Mucosa of stomach (tissue), 1 donor: ENCODE measurements at regions not wholly inside any gene's neighbourhood (a gene's known extent, or its start where the extent isn't known, plus 50 kb on each side); places are given as distances from the start of the nearest gene placed in this dataset.
"Not testable (repeated sequence)": the region's sequence is repeated elsewhere in the genome, so short reads cannot be mapped to it uniquely, and the experiment has no call there.

Experiments used
- H3K27me3 ChIP-seq: one replicate; pipeline ENCODE4 v1.7.0; 2013; ENCODE audit warnings: mild to moderate bottlenecking, low read length; ENCODE audit not compliant: control insufficient read depth, insufficient read depth
- H3K36me3 ChIP-seq: one replicate; pipeline ENCODE4 v1.7.0; 2013; ENCODE audit warnings: low read length; ENCODE audit not compliant: control insufficient read depth, insufficient read depth
- H3K4me1 ChIP-seq: one replicate; pipeline ENCODE4 v1.7.0; 2013; ENCODE audit warnings: mild to moderate bottlenecking, low read length; ENCODE audit not compliant: control insufficient read depth, insufficient read depth
- H3K4me3 ChIP-seq: one replicate; pipeline ENCODE4 v1.7.0; 2013; ENCODE audit warnings: low read length
- H3K9ac ChIP-seq: one replicate; pipeline ENCODE4 v1.7.0; 2013; ENCODE audit warnings: mild to moderate bottlenecking, low read length, moderate library complexity
- H3K9me3 ChIP-seq: one replicate; pipeline ENCODE4 v1.7.0; 2013; ENCODE audit warnings: mild to moderate bottlenecking, low read length, moderate library complexity; ENCODE audit not compliant: control insufficient read depth
- donor health status: Pancreatic carcinoma.

DNA sequence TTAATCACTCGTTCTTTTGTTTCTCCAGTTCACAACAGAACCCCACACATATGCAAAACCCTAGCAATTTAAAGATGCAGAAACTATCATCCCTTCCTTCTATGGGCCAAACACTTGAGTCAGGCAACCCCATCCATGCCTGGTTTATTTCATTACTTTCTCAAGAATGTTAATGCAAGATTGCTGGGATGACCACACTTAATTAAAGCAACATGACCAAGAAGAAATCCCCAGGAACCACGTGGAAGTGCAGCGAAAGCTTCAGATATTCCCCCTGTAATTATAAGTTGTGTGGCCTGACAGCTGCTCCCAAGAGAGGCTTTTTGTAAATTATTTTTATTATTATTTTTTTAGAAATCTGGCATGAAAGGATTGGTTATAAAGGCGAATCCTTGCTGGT is 246.2 kb upstream of the ID2 start:
- H3K9ac ChIP-seq, result no peak overlapping the region
- H3K27me3 ChIP-seq, result no peaks in the 10 kb centered on the region
- no peaks in the 10 kb centered on the region for H3K36me3 ChIP-seq
- no peak overlapping the region for H3K4me3 ChIP-seq
- peaks cover 4% of the 10 kb centered on the region for H3K4me1 ChIP-seq
- no peaks in the 10 kb centered on the region for H3K9me3 ChIP-seq

DNA sequence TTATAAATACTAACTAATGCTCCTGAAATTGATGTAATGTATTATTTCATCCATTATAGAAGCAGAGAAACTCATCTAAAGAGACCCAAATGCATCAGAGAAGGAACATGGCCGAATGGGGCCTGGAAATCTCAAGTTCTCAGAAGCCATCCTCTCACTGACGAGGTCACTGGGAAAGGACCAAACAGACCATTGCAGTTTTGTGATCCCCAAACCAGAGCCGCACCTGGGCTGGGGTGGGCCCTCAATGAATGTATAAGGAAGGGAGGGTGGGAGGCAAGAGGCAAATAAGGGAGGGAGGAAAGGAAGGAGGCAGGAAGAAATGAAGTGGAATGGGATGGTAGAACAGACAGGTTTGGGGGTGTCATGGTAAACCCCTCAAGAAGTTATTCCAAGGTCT is 245.3 kb upstream of the ID2 start:
- Histone ChIP-seq H3K4me1 (peaks cover 4% of the 10 kb centered on the region), H3K27me3 (no peaks in the 10 kb centered on the region), H3K9ac (no peak overlapping the region)

DNA sequence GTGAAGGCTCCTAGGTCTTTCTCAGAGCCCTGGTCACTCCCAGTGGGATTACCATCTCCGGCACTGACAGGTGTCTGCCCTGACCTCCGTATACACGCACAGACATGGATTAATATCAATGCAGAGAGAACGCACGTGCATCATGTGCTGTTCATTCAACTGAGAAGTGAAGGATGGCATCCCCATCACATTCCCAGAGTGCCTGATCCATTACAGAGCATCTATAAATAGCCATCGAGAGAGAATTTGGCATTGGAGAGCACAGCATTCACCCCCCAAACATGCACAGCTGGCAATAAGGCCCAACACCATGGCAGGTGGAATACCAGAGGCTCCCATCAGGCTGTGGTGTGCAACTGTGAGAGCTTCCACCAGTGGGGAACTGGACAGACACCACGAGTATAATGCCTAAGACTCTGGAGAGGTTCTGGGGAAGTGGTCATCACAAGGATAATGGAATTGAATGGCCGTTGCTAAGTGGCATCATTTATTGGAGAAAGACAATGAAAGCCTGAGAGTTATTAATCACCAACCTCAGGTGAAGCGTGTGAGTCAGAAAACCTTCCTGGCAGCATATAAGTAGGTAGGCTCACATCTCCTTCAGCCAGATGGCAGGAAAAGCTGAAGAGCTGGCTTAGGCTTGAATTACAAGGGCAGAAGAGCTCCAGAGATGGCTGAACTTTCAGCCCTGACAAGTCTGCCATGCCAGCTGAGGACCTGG is 244.5 kb upstream of the ID2 start:
- peaks cover 4% of the 10 kb centered on the region for H3K4me1 ChIP-seq
- no peaks in the 10 kb centered on the region for H3K9me3 ChIP-seq
- H3K4me3 ChIP-seq, result no peak overlapping the region
- H3K36me3 ChIP-seq, result no peaks in the 10 kb centered on the region
- no peaks in the 10 kb centered on the region for H3K27me3 ChIP-seq
- no peak overlapping the region for H3K9ac ChIP-seq

More for the DNA sequence above, 245.3 kb upstream of the ID2 start:
- Histone ChIP-seq H3K9me3 (no peaks in the 10 kb centered on the region), H3K4me3 (no peak overlapping the region), H3K36me3 (no peaks in the 10 kb centered on the region)

DNA sequence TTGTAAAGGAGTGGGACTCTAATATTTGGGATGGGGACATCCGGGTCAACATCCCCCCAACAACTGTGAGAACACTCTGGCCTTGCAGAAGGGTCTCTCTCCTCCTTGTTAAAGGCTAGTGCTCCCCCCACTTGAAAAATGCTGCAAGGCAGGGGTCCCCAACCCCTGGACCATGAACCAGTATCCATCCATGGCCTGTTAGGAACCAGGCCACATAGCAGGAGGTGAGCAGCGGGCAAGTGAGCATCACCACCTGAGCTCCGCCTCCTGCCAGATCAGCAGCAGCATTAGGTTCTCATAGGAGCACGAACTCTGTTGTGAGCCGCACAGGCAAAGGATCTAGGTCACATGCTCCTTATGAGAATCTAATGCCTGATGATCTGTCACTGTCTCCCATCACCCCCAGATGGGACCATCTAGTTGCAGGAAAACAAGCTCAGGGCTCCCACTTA is 243.9 kb upstream of the ID2 start:
- no peak overlapping the region for H3K9ac ChIP-seq
- peaks cover 4% of the 10 kb centered on the region for H3K4me1 ChIP-seq
- no peaks in the 10 kb centered on the region for H3K27me3 ChIP-seq
- H3K9me3 ChIP-seq, result no peaks in the 10 kb centered on the region
- no peak overlapping the region for H3K4me3 ChIP-seq
- no peaks in the 10 kb centered on the region for H3K36me3 ChIP-seq

DNA sequence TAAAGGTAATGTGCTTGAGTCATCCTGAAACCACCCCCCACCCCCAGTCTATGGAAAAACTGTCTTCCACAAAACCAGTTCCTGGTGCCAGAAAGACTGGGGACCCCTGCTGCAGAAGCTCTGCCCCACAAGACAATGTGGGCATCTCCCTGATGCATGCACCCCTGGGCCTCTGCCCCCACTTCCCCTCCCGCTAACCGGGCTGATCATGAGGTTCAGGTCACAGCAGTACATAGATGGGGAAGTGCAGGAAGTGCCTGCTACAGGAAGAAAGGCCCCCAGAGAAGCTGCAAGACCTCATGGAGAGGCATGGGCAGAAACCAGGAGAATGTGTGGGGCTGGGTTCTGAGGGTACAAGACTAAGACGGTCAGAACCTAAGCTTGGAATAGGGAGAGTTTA is 243.4 kb upstream of the ID2 start:
- H3K9me3 ChIP-seq, result no peaks in the 10 kb centered on the region
- H3K4me3 ChIP-seq, result no peak overlapping the region
- H3K9ac ChIP-seq, result no peak overlapping the region
- no peaks in the 10 kb centered on the region for H3K36me3 ChIP-seq
- peaks cover 4% of the 10 kb centered on the region for H3K4me1 ChIP-seq
- H3K27me3 ChIP-seq, result no peaks in the 10 kb centered on the region

DNA sequence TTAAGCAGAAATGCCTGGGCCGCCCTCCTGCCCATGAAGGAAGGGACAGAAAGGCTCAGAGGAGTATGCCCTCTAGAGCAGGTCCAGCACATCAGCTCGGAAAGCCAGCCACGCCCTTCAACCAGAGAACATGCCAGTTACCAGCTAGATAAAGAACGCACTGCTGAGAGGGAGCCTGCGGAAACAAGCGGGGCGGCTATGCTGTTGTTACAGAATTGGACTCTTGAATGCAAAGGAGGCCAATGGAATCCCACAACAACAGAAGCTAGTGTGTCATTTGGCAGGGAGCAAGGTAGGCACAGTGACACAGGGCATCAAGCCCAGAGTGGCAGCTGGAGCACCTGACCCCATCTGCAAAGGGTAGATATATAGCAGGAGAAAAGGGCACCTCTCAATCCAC is 242.9 kb upstream of the ID2 start:
- H3K27me3 ChIP-seq, result no peaks in the 10 kb centered on the region
- no peak overlapping the region for H3K9ac ChIP-seq
- H3K4me1 ChIP-seq, result peaks cover 4% of the 10 kb centered on the region
- no peaks in the 10 kb centered on the region for H3K36me3 ChIP-seq
- no peak overlapping the region for H3K4me3 ChIP-seq
- H3K9me3 ChIP-seq, result no peaks in the 10 kb centered on the region

DNA sequence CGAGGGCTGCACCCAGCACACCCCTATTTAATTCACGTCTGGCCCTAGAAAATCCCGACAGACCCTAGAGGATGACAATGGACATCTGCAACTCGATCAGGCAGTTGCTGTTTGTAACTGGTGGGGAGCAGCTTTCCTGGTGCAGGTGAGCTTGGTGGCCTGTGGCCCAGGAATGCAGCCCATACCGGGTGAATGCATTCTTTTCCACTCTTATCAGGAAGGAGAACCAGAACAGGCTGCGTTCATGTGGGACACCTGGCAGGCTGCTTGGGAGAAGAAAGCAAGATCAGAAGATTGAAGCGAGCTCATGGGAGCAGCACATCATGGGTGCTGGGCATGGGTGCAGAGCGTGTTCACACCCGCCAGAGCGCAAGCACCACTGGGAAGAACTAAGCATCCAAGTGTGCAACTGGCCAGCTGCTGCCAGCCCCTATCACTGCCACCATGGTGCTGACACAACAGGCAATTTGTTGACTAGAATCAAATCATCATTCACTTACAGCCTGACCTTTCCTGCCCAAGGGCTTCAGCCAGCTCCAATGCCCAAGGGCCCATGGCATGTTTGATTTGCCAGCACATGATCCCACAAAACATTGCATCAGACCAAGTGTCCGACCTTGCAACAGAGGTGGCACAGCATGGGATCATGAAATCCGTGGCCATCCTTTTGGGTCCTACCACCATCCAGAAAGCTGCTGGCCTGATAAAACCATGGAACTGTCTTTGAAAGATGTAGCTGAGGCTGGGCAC is 241.7 kb upstream of the ID2 start:
- no peak overlapping the region for H3K4me3 ChIP-seq
- H3K36me3 ChIP-seq, result no peaks in the 10 kb centered on the region
- peaks cover 4% of the 10 kb centered on the region for H3K4me1 ChIP-seq
- no peaks in the 10 kb centered on the region for H3K9me3 ChIP-seq
- no peak overlapping the region for H3K9ac ChIP-seq
- no peaks in the 10 kb centered on the region for H3K27me3 ChIP-seq

DNA sequence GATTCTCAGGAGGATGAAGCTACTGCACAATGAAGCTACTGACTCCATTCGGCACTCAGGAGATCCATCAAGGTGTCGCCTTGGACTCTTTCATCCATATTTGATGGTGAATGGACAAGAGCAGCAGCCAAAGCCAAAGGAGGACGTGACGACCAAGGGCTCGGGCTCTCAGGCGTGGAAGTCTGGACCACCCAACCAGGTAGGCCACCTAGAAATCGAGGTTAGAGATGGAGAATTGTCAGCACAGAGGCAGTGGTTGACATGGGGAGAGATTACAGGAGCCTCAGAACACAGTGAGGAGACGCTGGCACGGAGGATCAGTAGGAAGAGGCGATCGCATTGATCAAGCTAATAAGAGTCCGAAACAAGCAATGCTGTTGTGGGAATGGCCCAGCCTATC is 240.5 kb upstream of the ID2 start:
- Histone ChIP-seq H3K4me3 (no peak overlapping the region), H3K36me3 (no peaks in the 10 kb centered on the region), H3K27me3 (no peaks in the 10 kb centered on the region), H3K9me3 (no peaks in the 10 kb centered on the region), H3K9ac (no peak overlapping the region), H3K4me1 (peaks cover 4% of the 10 kb centered on the region)

DNA sequence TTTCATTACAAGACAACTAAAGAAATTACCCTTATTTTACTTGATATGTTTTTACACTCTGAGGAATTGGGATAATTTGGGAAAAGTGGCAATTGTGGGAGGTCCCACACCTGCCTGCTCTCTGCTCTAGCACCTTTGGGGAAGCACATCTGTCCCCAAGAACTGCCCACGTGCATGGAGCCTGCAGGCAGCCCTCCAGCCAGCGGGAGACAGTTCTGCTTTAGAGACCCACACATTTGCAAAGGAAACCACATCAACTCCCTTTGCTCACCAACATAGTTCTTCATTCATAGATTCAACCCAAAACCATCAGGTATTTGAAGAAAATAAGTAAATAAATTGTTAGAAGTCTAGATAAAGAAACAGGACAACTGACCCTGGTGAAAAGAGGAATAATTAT is 239.9 kb upstream of the ID2 start:
- H3K36me3 ChIP-seq, result no peaks in the 10 kb centered on the region
- no peaks in the 10 kb centered on the region for H3K9me3 ChIP-seq
- H3K9ac ChIP-seq, result no peak overlapping the region
- H3K27me3 ChIP-seq, result no peaks in the 10 kb centered on the region
- peaks cover 4% of the 10 kb centered on the region for H3K4me1 ChIP-seq
- no peak overlapping the region for H3K4me3 ChIP-seq

DNA sequence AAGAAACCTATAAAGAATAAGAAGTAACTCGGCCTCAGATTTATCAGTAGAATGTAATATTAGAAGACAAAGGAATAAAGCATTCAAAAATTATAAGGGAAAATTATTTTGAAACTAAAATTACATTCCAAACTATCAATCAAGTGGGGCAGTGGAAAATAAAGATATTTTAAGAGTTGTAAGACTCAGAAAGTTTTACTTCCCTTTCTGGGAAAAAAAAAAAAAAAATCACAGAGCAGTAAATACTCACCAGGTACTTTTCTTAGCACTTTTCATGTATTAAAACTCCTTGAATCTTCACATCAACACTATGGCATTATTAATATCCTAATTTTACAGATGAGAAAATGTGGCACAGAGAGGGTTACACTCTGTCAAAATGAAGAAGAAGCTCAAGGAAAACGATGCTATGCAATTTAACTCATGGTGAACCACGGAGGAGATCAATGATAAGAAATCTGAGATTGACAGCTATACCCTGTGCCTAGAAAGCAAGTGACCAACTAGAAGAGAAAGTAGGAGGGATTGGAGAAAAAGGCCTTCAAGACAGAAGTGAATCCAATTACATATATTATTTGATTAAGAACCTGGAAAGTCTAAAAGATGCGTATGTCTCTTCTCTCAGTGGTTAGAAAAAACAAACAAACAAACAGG is 238.9 kb upstream of the ID2 start:
- Histone ChIP-seq H3K9ac (no peak overlapping the region), H3K4me1 (peaks cover 4% of the 10 kb centered on the region), H3K36me3 (no peaks in the 10 kb centered on the region), H3K9me3 (no peaks in the 10 kb centered on the region), H3K27me3 (no peaks in the 10 kb centered on the region), H3K4me3 (no peak overlapping the region)

DNA sequence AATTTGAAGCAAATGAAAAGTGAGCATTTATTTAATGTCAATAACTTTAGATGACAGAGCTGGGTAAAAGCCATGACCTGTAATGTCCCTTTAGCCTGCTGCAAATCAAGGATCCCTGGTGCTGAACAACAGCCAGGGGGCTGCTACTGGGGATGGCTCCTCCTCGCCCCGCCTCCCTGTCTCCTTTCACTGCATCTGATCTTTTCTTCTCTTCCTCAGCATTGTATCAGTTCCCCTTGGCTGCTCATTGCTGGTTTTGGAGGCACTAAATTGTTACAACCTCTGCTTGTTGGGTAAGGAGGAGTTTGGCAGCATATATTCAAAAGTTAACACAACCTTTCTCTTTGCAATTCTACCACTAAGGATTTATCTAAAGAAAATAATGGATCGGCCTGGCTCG is 236.3 kb upstream of the ID2 start:
- Histone ChIP-seq H3K36me3 (no peaks in the 10 kb centered on the region), H3K9me3 (no peaks in the 10 kb centered on the region), H3K9ac (no peak overlapping the region), H3K27me3 (no peaks in the 10 kb centered on the region), H3K4me1 (no peaks in the 10 kb centered on the region), H3K4me3 (no peak overlapping the region)

DNA sequence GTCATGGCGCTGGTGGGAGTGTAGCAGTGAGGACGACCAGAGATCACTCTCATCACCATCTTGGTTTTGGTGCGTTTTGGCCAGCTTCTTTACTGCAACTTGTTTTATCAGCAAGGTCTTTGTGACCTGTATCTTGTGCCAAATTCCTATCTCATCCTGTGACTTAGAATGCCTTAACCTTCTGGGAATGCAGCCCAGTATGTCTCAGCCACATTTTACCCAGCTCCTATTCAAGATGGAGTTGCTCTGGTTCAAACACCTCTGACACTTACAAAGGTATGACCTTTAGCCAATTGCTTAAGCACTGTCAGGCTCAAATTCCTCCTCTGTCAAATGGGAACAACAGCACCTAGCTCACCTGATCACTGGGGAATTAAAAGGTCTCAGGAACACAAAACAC is 235.1 kb upstream of the ID2 start:
- not testable (repeated sequence) for H3K9ac ChIP-seq, H3K9me3 ChIP-seq, H3K36me3 ChIP-seq

More for the DNA sequence above, 235.1 kb upstream of the ID2 start:
- not testable (repeated sequence) for H3K4me3 ChIP-seq, H3K27me3 ChIP-seq, H3K4me1 ChIP-seq
